GM10248 (cell line): ENCODE measurements at regions not wholly inside any gene's neighbourhood (a gene's known extent, or its start where the extent isn't known, plus 50 kb on each side); places are given as distances from the start of the nearest gene placed in this dataset.

Experiments
- CTCF ChIA-PET: fragments of 300-600 bp; sonication (Branson Sonifier 250); formaldehyde crosslinking; extraction: SDS; loops from one replicate; lab custom pipeline; 2021; ENCODE audit warnings: antibody characterized with exemption; lab: Yijun Ruan, JAX
- POLR2A ChIA-PET: fragments of 350-650 bp; sonication (Branson Sonifier 250); formaldehyde crosslinking; extraction: SDS; loops from one replicate; lab custom pipeline; 2020; ENCODE audit warnings: antibody characterized with exemption; lab: Yijun Ruan, JAX
- DNase-seq: peaks from one replicate; pipeline ENCODE4 v3.0.0; 2012; ENCODE audit errors: extremely low spot score
- TF ChIP-seq, protein P1 (sequence below): IDR thresholded peaks from 2 replicates; pipeline ENCODE4 v1.5.1; 2012; ENCODE audit warnings: mild to moderate bottlenecking, low read depth; ENCODE audit errors: extremely low read depth, missing control alignments, control extremely low read depth

DNA sequence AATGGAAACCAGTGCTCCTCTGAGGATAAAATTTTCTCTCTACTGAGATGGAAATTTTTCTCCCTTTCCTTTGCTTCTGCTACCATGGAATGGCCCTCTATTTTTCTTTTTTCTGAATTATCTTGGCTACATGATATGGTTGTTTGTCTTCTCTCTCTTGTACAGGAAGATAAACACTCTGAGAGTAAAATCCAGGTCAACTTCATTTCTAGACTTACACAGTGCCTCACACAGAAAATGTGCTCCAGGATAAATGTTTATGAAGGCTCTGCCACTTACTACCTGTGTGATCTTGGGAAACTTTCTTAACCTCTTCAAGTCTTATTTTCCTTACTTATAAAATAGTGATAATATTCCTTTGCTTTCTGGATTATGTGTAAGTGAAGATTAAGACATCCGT, 153.9 kb downstream of the PRELID2 start:
- no peak for DNase-seq
- TF ChIP-seq, protein P1, sequence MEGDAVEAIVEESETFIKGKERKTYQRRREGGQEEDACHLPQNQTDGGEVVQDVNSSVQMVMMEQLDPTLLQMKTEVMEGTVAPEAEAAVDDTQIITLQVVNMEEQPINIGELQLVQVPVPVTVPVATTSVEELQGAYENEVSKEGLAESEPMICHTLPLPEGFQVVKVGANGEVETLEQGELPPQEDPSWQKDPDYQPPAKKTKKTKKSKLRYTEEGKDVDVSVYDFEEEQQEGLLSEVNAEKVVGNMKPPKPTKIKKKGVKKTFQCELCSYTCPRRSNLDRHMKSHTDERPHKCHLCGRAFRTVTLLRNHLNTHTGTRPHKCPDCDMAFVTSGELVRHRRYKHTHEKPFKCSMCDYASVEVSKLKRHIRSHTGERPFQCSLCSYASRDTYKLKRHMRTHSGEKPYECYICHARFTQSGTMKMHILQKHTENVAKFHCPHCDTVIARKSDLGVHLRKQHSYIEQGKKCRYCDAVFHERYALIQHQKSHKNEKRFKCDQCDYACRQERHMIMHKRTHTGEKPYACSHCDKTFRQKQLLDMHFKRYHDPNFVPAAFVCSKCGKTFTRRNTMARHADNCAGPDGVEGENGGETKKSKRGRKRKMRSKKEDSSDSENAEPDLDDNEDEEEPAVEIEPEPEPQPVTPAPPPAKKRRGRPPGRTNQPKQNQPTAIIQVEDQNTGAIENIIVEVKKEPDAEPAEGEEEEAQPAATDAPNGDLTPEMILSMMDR, result no peak
- ChIA-PET POLR2A (no interaction called here), CTCF (interaction anchor here (0.8 to 5.7 kb wide), 12 partner anchors 8 to 751 kb away, joined by 3 to 40 read pairs (median 5); no protein-coding TSS in a partner anchor)

DNA sequence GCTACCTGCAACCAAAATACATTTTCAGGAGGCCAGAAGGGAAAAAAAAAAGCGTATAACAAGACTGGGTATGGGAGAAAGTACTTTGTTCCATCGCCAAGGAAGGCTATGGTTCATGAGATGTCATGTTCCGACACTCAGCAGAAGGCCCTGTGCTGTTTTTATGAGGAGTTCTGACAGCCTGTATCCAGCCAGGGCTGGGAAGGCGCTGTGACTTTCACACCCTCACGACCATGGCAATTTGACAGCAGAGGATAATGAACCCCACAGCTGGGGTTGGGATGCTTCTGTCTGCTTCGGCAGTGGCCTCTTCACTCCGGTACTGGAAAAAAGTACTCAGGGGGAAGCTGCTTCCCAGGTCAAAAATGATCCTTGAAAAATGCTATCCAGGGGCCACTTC, 154.4 kb downstream of the PRELID2 start:
- no peak for DNase-seq
- ChIA-PET CTCF (interaction anchor here (1.1 to 5.7 kb wide), 8 partner anchors 9 to 744 kb away, joined by 3 to 40 read pairs (median 5); no protein-coding TSS in a partner anchor), POLR2A (no interaction called here)
- TF ChIP-seq, protein P1, result no peak

DNA sequence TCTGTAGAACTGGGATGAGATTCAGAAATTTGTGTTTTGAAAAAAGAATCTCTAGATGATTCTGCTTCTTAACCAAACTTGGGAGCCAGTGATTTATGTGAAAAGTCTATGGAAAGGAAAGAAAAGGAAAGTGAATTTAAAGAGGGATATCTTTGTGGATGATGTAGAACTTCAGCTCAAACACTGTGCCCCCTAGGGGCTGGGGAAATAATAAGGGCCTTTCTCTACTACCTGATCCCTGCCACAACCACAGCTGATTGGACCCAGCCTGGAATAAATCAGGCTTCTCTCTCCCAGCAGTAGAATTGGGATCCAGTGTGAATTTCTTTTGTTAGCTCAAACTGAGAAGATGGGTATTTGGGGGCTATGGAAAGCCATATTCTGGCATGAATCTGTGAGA, 155.0 kb downstream of the PRELID2 start:
- TF ChIP-seq, protein P1, result no peak
- ChIA-PET CTCF (interaction anchor here (1.3 to 5.7 kb wide), 6 partner anchors 10 to 450 kb away, joined by 4 to 40 read pairs (median 4); no protein-coding TSS in a partner anchor), POLR2A (no interaction called here)
- no peak for DNase-seq

DNA sequence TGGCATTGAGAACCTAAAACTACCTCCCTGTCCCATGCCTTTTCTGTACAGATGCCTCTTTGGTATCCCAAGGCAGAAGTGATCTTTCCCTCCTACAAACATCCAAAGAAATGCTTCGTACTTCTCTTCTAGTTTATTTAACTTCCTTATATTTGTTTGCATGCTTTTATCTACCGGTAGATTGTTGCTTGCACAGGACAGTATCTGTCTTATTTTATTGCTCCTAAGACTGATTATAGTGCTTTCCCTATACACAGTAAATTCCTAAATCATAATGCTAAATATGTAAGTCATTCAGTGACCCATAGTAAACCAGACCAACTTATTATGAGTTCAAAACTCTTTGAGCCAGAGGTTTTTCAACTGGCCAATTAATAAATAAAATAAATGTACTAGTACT, 156.9 kb downstream of the PRELID2 start:
- TF ChIP-seq, protein P1, result no peak
- CTCF ChIA-PET, result no interaction called here

DNA sequence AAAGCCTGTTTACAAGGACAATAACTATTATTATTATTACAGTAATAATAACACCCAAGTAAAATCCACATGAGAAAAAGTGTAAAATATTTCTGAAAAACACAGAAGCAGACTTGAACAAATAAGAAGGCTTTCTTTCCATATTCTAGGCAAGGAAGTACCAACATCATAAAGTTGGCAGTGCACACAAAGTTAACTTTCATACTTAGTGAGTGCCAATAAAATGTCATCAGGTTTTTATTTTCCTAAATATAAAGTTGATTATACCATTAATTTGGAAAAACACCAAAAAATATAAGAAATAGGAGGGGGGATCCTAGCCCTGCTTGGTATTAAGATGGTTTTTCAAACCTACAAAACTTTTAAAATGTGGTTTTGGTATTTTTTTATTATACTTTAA, 161.4 kb downstream of the PRELID2 start:
- TF ChIP-seq, protein P1, result no peak
- CTCF ChIA-PET, result interaction anchor here (1.3 kb wide), 1 partner anchor 8 kb away, joined by 5 read pairs; no protein-coding TSS in a partner anchor

More for the DNA sequence above, 156.9 kb downstream of the PRELID2 start:
- POLR2A ChIA-PET, result no interaction called here
- no peak for DNase-seq

DNA sequence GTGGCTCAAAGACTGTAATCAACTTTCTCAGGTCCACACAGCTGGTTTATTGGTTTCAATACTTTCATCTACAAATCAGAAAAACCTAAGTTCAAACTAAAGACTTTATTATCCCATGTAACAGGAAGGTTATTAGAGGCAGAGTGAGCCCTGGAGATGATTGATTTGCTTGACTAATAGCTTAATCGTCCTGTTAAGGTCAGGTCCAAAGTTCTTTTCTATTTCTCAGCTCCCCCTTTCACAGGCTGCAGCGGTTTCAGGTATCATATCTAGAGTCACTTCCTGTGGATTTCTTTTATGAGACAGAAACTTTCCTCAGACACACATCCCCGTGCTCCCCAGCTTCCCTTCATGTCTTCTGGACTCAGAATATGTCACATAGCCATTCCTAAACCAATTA, 166.4 kb downstream of the PRELID2 start:
- no peak for DNase-seq
- POLR2A ChIA-PET, result no interaction called here
- TF ChIP-seq, protein P1, result no peak
- CTCF ChIA-PET, result no interaction called here

More for the DNA sequence above, 161.4 kb downstream of the PRELID2 start:
- POLR2A ChIA-PET, result no interaction called here
- DNase-seq, result no peak
